Glomerular visceral epithelial cell (primary cell): ENCODE measurements at regions not wholly inside any gene's neighbourhood (a gene's known extent, or its start where the extent isn't known, plus 50 kb on each side); places are given as distances from the start of the nearest gene placed in this dataset.
"Not testable (repeated sequence)": the region's sequence is repeated elsewhere in the genome, so short reads cannot be mapped to it uniquely, and the experiment has no call there.

Experiments used
- DNase-seq: peaks from one replicate; pipeline ENCODE4 v3.0.0-alpha.2; 2016; ENCODE audit errors: extremely low spot score

DNA sequence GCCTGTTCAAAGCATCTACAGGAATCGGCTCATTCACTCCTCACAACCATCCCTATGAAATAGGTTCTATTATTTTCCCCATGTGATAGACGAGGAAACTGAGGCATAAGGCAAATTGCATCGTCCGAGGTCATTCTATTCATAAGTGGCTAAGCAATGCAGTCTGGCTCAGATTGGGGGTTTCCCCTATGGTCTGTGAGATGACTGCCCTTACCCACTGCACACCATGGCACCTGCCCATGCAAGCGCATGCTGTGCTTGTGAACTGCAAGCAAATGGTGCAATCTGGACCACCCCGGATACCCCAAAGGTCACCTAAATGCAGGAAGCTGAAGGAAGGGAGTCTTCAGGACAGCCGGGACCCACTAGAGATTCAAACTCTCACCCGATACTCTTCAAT, 123.4 kb upstream of the SOD1 start:
- no peak for DNase-seq

DNA sequence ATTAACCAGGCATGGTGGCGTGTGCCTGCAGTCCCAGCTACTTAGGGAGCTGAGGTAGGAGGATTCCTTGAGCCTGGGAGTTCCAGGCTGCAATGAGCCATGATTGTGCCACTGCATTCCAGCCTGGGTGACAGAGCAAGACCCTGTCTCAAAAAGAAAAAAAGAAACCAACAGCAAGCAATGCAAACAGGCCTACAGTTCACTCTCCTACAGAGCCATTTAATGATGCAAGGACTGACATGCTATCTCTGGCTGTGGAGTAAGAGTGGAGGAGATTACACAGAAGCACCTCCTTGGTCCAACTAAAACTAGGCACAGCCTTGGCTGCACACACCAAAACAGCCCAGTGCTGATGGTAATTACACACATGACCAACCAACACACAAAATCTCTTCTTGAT, 127.5 kb upstream of the SOD1 start:
- no peak for DNase-seq

DNA sequence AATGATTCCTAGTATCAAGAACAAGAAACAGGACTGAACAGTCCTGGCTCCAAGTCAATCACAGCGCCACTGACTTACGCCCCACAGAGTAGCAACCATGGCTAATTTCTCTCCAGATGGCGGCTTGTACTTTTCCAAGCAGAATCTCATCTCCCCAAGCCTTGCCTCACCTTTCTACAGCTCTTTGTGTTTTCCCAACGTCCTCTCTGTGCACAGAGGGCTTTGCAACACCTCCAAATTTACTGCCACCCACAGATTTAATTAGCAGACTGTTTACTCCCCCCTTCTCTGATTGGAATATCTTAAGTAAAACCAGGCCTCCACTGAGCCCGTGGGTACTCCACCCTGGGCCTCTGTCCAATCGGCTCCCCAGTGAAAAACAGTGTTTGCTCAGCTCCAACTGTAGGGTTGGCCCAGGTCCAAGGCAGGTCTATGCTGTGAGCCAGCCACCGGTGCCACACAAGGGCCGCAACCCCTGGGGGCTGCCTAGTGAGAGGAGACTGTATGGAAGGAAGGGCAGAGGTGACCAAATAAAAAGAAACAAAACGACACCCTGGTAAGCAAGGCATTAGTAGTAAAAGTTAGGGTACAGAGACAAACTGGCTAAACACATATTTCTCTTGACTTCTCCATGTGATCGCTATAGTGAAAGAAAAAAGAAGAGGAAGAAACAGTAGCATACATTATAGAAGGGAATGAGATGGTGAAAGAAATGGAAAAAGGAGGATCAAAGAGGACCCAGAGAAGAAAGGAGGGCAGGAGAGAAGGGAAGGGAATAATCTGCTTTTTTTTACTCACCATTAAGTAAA, 128.4 kb upstream of the SOD1 start:
- no peak for DNase-seq

DNA sequence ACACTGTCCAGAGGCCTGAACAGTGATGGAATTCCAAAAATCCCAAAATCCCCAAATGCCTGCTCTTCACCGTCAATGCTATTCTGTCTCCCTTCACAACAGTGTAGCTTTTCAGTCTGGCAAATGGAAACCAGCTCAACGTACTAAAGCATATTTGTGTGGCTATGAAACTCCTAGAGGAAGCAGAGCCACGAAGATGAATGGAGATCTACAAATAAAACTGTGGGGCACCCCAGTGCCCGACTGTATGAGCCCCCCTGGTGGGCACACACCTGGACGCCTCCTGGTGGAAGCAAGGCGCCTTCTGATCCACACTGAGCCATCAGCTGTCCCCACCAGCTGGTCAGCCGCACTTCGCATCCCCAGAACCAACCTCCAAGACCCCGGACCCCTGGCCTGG, 129.1 kb upstream of the SOD1 start:
- no peak for DNase-seq

DNA sequence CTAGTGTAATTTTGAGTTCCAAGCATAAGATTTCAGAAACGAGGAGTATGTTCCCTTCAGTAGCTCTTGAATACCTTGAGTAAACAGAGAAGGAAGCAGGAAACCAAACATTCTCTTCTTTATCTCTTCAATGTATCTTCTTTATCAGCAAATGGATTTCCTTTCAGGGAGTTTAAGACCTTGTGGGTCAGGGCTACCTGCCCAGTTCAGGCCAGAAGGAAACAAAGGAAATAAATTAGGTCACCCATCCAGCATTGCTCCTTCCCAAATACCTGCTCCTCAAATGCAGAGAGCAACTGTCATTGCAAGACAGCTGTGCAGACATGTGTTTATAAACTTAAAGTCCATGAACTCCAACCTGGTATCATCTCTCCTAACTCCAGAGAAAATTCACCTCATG, 130.1 kb upstream of the SOD1 start:
- DNase-seq = no peak

DNA sequence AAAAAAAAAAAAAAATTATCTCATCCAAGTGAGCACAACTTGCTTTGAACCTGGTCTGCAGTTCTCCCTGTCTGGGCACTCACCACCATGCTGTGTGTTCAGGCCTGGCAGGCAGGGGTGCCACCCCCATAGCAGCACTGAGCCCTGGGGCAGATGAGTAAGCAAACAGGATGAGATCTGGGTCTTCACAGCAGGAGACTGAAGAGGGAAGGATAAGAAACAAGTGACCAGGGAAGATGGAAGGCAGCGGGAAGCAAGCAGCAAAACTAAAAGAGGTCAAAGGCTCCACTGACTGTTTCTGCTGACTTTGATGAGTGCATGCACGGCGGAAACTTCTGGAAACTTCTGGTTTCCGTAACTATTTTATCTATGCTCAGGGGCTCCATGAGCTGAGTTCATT, 133.5 kb upstream of the SOD1 start:
- DNase-seq = no peak

DNA sequence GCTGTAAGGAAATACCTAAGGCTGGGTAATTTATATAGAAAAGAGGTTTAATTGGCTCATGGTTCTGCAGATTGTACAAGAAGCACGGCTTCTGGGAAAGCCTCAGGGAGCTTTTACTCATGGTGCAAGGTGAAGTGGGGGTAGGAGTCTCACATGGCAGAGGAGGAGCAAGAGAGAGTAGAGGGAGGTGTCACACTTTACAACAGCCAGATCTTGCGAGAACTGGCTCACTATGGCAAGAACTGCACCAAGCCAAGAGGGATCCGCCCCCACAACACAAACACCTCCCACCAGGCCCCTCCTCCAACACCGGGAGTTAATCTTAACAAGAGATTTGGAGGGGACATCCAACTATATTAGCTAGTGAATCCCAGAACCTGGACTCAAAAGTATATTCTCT, 135.4 kb upstream of the SOD1 start:
- no peak for DNase-seq

DNA sequence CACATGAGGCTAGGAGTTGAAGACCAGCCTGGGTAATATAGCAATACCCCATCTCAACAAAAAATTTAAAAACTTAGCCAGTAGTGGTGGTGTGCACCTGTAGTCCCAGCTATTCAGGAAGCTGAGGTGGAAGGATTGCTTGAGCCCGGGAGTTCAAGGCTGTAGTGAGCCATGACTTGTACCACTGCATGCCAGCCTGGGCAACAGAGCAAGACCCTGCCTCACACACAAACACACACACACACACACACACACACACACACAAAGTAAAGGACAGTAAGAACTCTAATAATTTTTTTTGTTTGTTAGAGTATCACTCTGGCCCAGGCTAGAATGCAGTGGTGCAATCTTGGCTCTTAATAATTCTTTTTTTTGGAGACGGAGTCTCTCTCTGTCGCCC, 138.0 kb upstream of the SOD1 start:
- no peak for DNase-seq

DNA sequence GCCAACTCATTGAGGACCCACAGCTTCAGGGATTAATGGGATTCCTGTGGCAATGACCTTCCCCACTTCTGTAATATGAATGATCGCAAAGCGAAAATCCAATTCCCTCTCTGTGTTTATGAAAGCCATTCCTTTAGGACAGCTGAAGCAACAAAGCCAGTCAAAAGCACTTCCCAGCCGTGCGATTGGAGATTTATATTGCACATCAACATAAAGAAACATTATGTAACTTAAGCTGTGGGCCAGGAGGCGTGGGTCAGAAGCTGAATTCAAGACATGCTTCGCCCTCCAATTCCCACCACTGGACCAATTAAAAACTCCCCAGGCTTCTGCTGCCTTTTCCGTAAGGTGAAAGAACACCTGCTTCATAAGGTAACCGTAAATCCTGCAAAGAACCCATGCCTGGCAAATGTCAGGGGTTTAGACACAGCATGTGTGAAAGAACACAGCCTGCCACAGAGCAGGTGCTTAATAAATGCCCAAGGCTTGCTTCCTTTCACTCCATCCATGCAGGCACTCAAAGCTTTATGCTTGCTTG, 138.9 kb upstream of the SOD1 start:
- no peak for DNase-seq

DNA sequence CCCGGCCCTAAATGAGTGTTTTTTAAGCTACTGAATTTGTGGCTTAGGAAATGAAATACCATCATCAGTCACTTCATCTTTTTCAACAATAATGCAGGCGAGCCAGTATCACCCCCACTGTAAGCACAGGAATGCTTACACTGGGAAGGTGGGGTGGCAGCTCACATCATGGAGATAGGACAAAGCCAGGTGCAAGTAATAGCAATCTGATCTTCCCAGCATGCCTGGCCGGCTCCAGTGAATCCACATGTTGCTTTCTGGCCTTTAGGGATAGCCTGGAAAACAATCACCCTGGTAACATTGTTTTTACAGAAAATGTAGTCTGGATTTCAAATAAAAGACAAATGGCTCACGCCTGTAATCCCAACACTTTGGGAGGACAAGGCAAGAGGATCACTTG, 140.9 kb upstream of the SOD1 start:
- no peak for DNase-seq

DNA sequence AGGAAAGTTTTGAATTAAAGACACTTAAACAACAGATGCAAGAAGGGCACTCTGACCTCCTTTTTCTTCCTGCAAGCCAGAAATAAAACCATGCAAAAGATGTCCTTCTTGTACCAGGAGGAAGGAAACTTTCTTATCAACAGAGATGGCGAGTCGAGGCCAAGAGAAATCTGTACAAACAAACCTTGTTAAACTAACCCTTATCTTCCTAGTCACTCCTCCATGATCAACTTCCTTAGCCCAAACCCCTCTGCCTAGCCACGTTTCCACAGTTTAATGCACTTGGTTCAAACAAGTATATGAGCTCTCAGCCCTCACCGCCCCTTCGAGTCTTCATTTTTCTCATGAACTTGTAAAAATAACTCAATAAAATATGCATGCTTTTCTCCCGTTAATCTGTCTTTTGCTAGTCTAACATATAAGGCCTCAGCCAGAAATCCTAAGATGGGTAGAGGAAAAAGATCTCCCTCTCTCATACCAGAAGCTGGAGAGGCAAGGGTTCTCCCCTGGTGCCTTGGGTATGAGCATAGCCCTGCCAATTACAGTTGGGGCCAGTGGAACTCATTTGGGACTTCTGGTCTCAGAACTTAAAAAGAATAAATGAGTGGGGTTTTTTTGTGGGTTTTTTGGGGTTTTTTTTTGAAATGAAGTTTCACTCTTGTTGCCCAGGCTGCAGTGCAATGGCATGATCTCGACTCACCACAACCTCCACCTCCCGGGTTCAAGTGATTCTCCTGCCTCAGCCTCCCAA, 141.7 kb upstream of the SOD1 start:
- no peak for DNase-seq

DNA sequence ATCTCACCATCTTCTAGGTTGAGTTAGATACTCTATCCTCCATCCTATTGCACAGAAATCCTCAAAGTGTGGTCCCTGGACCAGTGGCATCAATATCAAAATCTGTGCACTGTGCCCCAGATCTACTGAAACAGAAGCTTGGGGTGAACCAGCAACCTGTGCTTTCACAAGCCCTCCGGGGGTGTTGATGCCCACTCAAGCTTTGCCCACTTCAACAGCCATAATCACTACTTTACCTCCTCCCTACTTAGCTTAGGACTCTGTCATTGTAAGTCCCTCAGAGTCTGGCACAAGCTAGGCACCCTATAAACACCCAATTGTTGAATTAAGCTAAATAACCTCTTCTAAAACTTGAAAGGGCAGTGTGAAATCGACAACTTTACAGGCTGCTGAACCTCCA, 144.2 kb upstream of the SOD1 start:
- DNase-seq = no peak

DNA sequence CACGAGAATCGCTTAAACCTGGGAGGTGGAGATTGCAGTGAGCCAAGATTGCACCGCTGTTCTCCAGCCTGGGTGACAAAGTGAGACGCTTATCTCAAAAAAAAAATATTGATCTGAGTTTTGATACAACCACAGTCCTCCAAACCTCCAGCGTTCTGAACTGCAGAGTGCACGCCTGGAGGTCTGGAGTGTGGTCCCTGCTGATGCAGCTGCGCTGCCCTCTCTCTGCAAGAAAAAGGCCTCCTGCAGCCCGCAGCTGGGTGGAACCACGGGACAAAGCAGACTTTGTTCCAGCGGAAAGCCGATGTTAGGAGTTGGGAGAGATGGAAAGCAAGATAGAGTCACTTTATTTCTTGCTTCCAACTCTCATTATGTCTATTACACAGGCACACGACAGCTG, 144.9 kb upstream of the SOD1 start:
- DNase-seq = no peak

DNA sequence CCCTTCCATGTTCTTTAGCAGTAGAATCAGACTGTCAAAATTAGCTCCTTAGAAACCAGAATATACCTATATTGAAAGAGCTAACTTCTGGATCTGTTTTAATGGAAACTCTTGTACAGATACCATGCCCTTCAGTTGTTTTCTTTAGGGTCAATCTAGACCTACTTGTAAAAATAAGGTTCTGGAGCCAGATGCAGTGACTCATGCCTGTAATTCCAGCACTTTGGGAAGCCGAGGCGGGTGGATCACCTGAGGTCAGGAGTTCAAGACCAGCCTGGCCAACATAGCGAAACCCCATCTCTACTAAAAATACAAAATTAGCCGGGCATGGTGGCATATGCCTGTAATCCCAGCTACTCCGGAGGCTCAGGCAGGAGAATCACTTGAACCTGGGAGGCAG, 146.0 kb upstream of the SOD1 start:
- DNase-seq = not testable (repeated sequence)

DNA sequence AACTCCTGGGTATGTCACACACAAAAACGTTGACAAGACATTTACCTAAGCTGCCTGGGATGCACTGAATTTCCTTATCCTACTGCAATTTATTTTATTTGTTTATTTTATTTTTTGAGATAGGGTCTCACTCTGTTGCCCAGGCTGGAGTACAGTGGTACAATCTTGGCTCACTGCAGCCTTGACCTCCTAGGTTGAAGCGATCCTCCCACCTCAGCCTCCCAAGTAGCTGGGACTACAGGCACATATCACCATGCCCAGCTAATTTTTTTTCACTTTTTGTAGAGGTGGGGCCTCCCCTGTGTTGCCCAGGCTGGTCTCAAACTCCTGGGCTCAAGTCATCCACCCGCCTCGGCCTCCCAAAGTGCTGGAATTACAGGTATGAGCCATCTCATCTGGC, 147.5 kb upstream of the SOD1 start:
- DNase-seq = not testable (repeated sequence)

DNA sequence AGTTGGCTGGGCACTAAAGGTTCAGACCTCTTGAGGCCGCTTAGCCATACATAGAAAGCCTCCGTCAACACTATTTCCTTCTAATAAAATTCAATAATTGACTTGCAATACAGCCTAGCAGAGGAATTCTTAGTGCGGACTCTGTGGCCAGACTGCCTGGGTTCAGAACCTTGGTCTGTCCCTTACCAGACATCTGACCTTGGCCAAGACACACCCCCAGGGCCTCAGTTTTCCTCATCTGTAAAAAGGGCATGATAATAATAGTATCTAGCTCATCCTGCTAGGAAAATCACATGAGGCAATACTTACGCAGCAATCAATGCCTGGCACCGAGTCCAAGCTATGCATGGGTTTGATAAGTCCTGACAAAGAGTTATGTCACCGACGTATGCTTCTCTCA, 148.2 kb upstream of the SOD1 start:
- no peak for DNase-seq

DNA sequence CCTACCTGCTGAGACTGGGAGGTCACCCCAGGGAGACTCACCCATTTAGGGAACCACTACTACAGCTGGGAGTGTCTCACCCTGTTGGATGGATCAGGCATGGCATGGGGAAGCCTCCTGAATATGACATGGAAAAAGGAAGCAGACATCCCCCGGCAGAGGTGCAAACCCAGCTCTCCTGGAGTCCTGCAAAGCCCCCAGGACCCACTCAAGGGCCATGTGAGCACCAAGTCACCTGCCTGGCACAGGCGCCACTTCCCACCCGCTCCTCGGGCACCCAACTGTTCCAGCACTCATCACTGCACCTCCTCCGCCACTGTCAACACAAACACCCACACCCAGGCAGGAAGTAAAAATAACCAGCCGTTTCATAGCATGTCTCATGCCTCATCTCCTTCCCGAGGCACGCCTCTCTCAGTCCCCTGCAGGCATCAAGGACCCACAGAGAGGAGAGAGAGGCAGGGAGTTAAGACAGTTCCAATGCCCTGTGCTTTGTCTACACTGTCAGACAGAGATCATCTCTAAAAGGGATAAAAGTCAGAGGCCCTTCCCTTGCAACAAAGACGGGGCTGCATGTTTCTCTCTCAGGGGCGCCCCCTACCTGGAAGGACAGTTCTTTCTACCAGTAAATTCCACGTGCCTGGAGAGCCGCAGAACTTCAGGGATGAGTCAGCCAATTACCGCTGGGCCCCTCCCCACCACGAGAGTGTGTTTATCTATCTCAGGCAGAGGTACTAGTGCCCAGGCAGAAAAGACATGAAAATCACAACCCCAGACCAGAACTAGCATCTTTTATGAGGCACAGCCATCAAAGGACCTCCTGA, 150.1 kb upstream of the SOD1 start:
- DNase-seq = no peak

DNA sequence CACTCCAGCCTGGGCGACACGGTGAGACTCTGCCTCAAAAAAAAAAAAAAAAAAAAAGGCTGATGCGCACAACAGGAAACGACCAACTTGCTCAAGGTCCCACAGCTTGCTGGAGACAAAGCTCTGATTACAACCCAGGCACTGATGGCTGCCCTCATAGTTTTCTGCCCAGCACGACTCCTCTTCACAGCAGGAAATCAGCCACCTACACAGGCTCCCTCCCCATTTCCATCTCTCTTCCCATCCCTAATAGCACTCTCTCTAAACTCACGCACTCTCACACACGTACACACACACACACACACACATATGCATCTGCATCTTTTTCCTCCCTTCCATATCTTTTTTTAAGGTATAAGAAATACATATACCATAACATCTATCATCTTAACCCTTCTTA, 153.5 kb upstream of the SOD1 start:
- DNase-seq = no peak

DNA sequence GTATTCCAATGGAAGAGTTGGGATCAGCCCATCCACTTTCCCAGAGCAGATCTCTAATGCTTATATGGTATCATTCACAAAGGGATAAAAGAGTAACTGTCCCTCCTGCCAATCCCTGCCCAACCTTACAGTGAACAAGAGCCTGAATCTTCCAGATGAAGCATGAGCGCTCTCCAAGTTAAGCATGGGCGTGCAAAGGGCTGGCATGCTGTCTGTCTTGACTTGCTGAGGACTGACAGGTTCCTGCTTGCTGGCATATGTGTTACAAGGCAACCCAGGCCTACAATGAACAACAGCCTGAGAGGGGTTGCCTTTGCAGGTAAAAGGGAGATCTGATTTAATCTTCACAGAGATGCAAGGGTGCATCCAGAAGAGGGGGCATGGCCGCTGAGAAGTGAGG, 155.6 kb upstream of the SOD1 start:
- no peak for DNase-seq

DNA sequence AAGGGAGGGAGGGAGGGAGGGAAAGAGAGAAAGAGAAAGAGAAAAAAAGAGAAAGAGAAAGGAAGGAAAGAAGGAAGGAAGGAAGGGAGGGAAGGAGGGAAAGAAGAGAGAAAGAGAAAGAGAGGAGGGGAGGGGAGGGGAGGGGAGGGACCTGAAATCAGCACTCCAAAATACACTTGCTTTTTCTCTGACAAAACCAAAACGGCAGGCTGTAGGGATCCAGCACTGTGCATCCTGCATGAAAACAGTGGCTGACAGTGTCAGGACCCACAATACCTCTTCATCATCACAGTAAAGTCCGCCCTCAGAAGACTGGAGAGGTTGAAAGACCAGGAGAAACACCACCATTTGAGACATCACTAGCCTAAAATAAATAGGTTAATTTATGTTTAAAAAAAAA, 156.0 kb upstream of the SOD1 start:
- no peak for DNase-seq

DNA sequence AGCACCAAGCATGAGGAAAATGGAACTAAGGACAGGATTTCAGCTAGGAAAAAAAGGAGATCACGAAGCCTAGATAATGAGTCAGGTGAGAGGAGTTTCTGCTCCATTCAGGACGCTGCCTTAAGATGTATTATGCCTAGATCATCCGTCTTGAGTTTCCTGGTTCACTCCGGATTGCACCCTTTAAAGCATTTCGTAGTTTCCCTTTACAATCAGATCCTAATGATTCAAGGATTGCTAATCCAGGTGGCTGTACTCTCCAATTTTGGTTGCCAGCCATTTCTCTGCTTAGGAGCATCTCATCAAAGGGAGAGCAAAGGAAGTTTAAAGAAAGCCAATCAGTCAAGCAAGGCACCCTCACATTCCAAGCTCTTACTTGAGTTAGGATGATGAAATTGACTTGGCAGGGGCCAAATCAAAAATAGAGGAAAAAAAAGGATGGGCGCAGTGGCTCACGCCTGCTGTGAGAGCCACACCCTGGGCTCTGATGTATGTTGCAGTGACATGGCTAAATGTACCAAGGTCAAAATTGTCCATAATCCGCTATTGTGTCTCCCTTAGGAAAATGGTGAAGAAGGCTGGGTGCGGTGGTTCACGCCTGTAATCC, 156.9 kb upstream of the SOD1 start:
- DNase-seq = no peak

DNA sequence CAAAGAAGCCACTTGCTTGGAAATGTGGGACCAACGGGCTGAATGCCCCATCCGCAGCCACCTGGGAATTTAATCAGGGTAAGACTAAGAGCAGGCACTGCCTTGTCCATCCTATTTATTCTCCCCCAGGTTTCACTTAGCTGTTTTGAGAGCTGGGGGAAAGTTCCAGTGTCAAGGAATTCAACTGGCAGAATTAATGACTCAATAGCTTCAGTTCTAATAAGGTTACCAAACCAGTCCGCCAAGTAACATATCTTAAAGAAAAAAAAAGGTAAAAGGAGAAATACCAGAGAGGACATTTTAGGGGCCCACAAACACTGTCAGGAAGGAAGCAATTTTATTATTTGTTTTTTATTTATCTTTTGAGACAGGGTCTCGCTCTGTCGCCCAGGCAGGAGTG, 157.6 kb upstream of the SOD1 start:
- no peak for DNase-seq
